ENCODE measurements at regions not wholly inside any gene's neighbourhood (a gene's known extent, or its start where the extent isn't known, plus 50 kb on each side); places are given as distances from the start of the nearest gene placed in this dataset.

DNA sequence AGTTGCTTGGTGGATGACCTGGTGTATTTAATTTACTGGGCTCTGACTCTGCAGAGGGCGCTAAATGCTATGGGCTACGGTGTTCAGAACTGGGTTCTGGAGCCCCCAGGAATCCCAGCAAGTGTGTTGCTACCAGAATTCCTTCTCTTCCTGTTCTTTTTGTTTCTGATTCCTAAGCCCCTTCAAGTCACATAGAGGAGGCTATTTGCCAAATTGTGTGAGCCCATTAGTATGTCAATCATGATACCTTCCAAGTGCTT is 358.2 kb upstream of the SPRED2 start:
- Histone ChIP-seq H2BK15ac (ENCODE audit: low read depth, low read length) (no peak overlapping the region), H4K5ac (ENCODE audit: low read depth, low read length) (no peak overlapping the region), H3K27me3 (ENCODE audit: control insufficient read depth, insufficient read depth, low read length) (peaks cover 2% of the 10 kb centered on the region), H4K8ac (ENCODE audit: low read depth in 2 of 2, low read length in 2 of 2) (no peak overlapping the region), H2BK20ac (ENCODE audit: low read depth, low read length) (no peak overlapping the region), H3K14ac (replicated peaks; ENCODE audit: low read depth, low read length) (no peak overlapping the region), H4K91ac (ENCODE audit: insufficient read depth, low read depth, low read length) (no peak overlapping the region), H3K4me1 (ENCODE audit: control insufficient read depth, insufficient read depth, low read length) (no peaks in the 10 kb centered on the region), H3K9me1 (ENCODE audit: insufficient read depth, low read length) (no peaks in the 10 kb centered on the region), H3K4me2 (ENCODE audit: low read depth, low read length) (no peak overlapping the region), H3K27ac (ENCODE audit: insufficient read depth, low read length) (no peak overlapping the region), H3K4me3 (ENCODE audit: insufficient read depth, low read depth, low read length) (no peak overlapping the region), H3K9ac (ENCODE audit: low read depth, low read length) (no peak overlapping the region), H3K9me3 (ENCODE audit: control insufficient read depth, insufficient read depth, low read length) (no peaks in the 10 kb centered on the region), H3K36me3 (ENCODE audit: control insufficient read depth, insufficient read depth, low read length) (no peaks in the 10 kb centered on the region), H3K18ac (ENCODE audit: low read depth, low read length) (no peak overlapping the region), H2AK9ac (replicated peaks; ENCODE audit: low read depth, low read length, poor library complexity) (no peak overlapping the region), H2AK5ac (ENCODE audit: low read depth, low read length) (no peak overlapping the region), H2BK5ac (ENCODE audit: low read depth, low read length, poor library complexity, severe bottlenecking) (no peak overlapping the region), H4K20me1 (ENCODE audit: insufficient read depth, low read length) (no peaks in the 10 kb centered on the region), H2AFZ (replicated peaks; ENCODE audit: low read length, poor library complexity) (no peak overlapping the region), H3K23ac (ENCODE audit: low read depth, low read length) (no peak overlapping the region), H3K79me1 (ENCODE audit: low read depth in 1 of 2, low read length in 2 of 2) (no peaks in the 10 kb centered on the region), H2BK120ac (ENCODE audit: low read depth, low read length) (no peak overlapping the region), H3K4ac (ENCODE audit: low read depth, low read length) (no peak overlapping the region), H3K56ac (ENCODE audit: extremely low read depth, insufficient read depth, low read length) (no peak overlapping the region)
- ATAC-seq (ENCODE audit: low read depth): no peak
- TF ChIP-seq RAD21 (IDR thresholded peaks at IDR 0.05; ENCODE audit: low read length) (no peak), BHLHE40 (IDR thresholded peaks at IDR 0.05; ENCODE audit: low read depth, low read length) (no peak)
- BruUV-seq (replicated peaks): no TSS peak
- in situ Hi-C loops (cut with MboI; ENCODE audit: low sequenced_read_pairs) (no loop called here), dilution Hi-C loops (cut with HindIII; ENCODE audit: low sequenced_read_pairs, unreplicated experiment) (no loop called here), intact Hi-C loops (cut with micrococcal nuclease) (no loop called here)
- POLR2A ChIA-PET (ENCODE audit: unreplicated experiment): no interaction called here
- CTCF ChIA-PET: no interaction called here
- DNase-seq: no peak
- no CpG with 5 or more reads among the region's 2 CpGs for WGBS, 2 experiments (ENCODE audit: extremely low coverage in 2 of 2, insufficient read length in 1 of 2)

All from IMR-90 (cell line).